ENCODE measurements at regions not wholly inside any gene's neighbourhood (a gene's known extent, or its start where the extent isn't known, plus 50 kb on each side); places are given as distances from the start of the nearest gene placed in this dataset.
"Not testable (repeated sequence)": the region's sequence is repeated elsewhere in the genome, so short reads cannot be mapped to it uniquely, and the experiment has no call there.

GRCh38 chr2:111290370-111290769, 169.7 kb downstream of the BCL2L11 start:
- TF ChIP-seq CTCF (IDR thresholded peaks at IDR 0.05); POLR2AphosphoS5 (IDR thresholded peaks at IDR 0.05; ENCODE audit: low read depth, low read length); SIN3A (IDR thresholded peaks at IDR 0.05; ENCODE audit: borderline replicate concordance, insufficient read depth, low read depth, low read length); TCF7L2 (IDR thresholded peaks at IDR 0.05; ENCODE audit: low read depth, low read length): not testable (repeated sequence)
- TF ChIP-seq, protein P1, sequence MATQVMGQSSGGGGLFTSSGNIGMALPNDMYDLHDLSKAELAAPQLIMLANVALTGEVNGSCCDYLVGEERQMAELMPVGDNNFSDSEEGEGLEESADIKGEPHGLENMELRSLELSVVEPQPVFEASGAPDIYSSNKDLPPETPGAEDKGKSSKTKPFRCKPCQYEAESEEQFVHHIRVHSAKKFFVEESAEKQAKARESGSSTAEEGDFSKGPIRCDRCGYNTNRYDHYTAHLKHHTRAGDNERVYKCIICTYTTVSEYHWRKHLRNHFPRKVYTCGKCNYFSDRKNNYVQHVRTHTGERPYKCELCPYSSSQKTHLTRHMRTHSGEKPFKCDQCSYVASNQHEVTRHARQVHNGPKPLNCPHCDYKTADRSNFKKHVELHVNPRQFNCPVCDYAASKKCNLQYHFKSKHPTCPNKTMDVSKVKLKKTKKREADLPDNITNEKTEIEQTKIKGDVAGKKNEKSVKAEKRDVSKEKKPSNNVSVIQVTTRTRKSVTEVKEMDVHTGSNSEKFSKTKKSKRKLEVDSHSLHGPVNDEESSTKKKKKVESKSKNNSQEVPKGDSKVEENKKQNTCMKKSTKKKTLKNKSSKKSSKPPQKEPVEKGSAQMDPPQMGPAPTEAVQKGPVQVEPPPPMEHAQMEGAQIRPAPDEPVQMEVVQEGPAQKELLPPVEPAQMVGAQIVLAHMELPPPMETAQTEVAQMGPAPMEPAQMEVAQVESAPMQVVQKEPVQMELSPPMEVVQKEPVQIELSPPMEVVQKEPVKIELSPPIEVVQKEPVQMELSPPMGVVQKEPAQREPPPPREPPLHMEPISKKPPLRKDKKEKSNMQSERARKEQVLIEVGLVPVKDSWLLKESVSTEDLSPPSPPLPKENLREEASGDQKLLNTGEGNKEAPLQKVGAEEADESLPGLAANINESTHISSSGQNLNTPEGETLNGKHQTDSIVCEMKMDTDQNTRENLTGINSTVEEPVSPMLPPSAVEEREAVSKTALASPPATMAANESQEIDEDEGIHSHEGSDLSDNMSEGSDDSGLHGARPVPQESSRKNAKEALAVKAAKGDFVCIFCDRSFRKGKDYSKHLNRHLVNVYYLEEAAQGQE (IDR thresholded peaks at IDR 0.05; ENCODE audit: insufficient read depth in 1 of 2, low read depth in 2 of 2, low read length in 1 of 2) = not testable (repeated sequence)
